Fibroblast of peridontal ligament (primary cell): ENCODE measurements at regions not wholly inside any gene's neighbourhood (a gene's known extent, or its start where the extent isn't known, plus 50 kb on each side); places are given as distances from the start of the nearest gene placed in this dataset.
"Not testable (repeated sequence)": the region's sequence is repeated elsewhere in the genome, so short reads cannot be mapped to it uniquely, and the experiment has no call there.

Experiments used
- DNase-seq: peaks from one replicate; pipeline ENCODE4 v3.0.0-alpha.2; 2010; ENCODE audit errors: extremely low read depth

DNA sequence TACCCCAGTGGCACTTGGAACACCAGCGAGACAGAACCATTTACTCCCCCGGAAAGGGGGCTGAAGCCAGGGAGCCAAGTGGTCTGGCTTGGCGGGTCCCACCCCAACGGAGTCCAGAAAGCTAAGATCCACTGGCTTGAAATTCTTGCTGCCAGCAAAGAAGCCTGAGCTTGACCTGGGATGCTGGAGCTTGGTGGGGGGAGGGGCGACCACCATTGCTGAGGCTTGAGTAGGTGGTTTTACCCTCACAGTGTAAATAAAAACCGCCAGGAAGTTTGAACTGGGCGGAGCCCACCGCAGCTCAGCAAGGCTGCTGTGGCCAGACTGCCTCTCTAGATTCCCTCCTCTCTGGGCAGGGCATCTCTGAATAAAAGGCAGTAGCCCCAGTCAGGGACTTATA lies 62.8 kb downstream of the RPS24 start:
- DNase-seq: not testable (repeated sequence)

DNA sequence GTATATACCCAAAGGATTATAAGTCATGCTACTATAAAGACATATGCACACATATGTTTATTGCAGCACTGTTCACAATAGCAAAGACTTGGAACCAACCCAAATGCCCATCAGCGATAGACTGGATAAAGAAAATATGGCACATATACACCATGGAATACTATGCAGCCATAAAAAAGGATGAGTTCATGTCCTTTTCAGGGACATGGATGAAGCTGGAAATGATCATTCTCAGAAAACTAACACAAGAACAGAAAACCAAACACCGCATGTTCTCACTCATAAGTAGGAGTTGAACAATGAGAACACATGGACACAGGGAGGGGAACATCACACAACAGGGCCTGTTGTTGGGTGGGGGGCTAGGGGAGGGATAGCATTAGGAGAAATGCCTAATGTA lies 68.9 kb downstream of the RPS24 start:
- DNase-seq: not testable (repeated sequence)

DNA sequence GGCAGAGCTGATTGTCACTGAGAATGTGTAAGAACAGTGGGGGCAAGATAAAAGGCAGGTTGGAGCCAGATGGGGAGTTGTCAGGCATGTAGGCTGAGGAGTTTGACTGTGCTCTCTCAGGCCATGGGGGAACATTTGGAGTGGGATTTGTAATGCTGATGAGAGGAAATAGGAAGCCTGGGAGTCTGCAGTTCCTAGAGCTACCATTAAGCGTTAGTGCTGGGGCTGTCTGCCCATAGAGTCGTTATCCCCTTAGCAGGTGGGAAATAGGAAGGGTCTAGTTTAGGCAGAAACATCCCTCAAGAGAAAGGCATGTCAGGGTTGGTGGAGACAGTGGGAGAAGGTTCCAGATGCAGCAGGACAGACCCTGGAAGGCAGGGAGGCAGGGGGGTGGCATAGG lies 75.5 kb downstream of the RPS24 start:
- no peak for DNase-seq

DNA sequence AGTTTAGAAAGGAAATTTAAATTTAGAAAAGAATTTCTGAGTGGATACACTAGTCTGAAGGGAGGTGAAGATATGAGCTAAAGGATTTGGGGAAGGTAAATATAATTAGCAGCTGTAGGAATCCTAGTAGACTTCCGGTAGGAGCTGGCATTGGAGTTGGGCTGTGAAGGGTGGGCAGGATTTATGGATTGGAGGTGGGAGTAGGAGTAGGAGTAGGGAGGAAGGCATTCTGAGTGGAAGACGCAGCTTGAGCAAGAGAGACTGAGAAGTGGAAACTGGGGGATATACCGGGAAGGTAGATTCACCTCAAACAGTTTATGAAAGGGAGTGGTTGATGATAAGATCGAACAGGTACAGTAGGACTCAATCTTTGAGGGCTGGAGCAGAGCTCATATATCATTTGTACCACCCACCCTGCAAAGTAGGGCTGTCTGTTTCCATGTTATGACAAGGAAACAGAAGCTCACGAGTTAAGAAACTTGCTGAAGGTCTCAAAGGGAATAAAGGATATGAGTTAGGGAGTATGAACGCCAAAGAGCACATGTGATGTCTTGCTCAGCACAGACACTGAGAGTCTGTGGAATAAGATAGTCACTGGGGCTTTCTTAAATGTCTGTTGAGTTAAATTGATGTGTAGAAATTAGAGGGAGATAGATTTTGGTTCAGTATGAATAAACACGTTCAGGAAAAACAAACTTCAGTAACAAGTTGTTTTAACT lies 81.6 kb downstream of the RPS24 start:
- peak; percentile 8 for DNase-seq

- no peak for DNase-seq
Measured at GRCh38 chr10:78116361-78116760, 82.7 kb downstream of the RPS24 start.

DNA sequence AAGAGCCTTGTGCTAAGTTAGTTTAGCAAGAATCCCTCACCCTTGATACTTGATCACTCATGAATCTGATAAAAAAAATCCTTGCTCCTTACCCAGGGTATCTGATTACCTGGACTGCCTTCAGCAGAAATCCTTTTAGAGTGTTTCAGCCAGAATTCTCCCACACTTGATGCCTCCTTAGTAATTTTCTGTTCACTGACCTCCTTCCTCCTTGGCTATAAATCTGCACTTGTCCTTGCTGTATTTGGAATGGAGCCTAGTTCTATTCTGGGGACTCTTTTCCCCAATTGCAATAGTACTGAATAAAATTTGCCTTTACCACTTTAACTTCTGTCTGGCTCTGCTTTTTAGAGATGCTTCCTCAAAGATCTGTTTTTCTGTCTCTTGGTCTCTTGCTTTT lies 84.9 kb downstream of the RPS24 start:
- no peak for DNase-seq

DNA sequence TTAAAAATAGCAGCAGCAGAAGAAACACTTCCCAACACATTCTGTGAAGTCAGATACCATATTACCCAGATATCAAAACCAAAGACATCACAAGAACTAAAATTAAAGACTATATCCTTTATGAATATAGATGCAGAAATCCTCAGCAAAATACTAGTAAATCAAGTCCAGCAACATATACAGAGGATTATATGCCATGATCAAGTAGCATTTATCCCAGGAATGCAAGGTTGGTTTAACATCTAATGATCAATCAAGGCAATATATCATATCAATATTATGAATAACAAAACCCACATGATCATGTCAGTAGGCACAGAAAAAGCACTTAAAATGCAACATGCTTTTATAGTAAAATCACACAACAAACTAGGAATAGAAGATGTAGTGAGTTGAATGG lies 88.1 kb downstream of the RPS24 start:
- no peak for DNase-seq

- DNase-seq: no peak
Measured at GRCh38 chr10:78124167-78124566, 90.5 kb downstream of the RPS24 start.

DNA sequence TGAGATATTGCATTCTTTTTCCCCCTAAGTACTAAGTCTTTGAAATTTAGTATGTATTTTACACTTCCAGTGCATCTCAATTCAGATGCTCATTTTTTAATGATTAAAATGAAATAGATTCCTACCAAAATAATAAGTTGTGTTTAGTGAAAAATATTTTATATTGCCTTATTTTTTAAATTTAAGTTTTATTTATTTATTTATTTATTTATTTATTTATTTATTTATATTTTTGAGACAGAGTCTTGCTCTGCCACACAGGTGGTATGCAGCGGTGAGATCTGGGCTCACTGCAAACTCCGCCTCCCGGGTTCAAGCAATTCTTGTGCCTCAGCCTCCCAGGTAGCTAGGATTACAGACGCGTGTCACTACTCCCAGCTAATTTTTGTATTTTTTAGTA lies 95.5 kb downstream of the RPS24 start:
- DNase-seq: no peak

GRCh38 chr10:78130966-78131710 lies 97.5 kb downstream of the RPS24 start:
- DNase-seq: no peak

DNA sequence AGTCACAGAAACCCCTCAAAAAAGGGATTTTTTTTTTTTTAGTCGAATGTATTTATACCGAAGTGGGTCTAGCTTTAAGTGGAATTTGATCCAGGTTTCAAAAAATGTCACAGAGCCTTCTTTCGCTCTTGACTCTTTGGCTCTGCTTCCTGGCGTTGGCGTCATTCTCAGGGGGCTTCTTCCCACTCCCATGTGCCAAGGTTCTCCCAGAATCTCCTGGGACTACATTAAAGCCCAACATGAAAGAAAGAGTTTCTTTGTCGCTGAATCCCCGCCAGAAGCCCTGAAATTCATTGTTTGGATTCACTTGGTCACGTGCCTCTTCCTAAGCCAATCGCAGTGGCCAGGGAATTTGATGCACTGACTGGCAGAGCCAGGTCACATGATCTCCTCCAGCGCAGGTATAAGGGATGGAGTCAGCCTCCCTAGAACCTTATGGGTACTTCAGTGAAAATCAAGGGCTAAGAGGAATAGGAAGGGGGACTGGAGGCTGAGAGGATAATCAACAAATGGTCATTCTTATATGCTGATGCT lies 101.2 kb downstream of the RPS24 start:
- DNase-seq: no peak

DNA sequence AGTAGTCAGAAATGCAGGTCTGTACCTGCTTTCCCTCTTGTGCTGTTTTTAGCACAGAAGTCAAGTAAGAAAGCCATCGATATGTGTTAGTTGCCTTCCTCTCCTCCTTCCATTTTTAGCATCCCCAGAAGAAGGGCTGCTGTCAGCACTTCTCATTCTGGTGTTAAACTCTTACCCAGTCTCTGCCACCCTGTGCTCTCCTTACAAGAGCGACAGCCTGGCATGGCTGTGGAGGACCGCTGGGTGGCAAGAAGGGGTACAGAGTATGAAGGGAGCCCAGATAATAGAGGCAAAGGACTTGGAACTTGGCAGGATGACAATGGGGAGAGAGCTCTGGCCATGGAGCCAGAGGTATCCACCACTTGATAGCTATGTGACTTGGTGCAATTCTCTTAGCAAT lies 103.5 kb downstream of the RPS24 start:
- DNase-seq: no peak

DNA sequence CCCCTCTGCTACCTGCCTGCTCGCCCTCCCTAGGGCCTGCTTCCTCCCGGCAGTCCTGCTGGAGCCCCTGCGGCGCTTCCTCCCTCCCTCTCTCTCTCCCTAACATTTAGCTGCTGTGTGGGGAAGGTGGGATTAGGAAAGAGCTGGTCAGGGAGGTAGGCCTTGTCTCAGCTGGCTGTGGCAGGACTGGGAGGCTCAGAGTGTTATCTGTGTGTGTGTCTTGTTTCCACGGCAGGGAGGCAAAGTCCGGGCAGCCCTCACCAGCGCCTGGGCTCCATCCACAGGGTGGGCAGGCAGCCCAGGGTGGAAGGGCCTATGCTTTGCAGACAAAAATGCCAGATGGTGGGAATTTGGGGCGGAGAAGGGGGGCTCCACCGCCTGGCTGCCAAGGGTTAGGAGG lies 105.7 kb downstream of the RPS24 start:
- DNase-seq: no peak

GRCh38 chr10:78140066-78140630 lies 106.5 kb downstream of the RPS24 start:
- DNase-seq: no peak

DNA sequence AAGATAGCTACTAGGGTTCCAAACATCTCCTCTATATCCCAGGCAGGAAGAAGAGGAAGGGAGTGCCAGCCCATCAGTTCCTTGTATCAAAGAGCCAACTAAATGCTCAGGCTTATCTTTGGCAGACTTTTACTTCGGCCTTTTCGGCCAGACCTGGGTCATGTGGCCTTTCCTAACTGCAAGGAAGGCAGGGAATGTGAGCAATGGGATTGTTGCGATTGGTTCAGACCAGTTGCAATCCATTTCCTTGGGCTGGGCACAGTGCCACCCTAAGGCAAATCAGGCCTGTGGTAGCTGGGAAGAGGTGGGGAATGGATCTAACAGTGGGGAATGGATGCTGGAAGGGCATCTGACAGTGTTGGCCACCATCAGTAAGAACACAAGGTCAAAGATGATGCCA lies 109.9 kb downstream of the RPS24 start:
- DNase-seq: no peak

GRCh38 chr10:78146200-78146599 lies 112.5 kb downstream of the RPS24 start:
- no peak for DNase-seq

DNA sequence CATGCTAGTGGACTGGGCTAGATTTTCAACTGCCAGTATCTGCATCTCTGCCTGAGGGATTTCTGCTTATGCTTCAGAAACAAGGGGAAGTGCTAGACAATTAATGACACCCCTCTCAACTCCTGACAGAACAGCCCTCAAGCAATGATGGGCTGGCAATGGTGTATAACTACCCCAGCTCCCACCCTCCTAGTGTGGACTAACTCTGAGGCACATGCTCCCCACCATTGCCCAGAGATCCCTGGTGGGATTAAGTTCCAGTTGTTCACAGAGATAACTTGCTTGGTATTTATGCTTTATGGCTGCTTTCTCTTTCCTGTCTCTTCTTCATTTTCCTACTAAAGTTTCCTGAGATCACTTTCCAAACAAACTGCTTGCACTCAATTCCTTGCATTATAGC lies 113.5 kb downstream of the RPS24 start:
- DNase-seq: no peak

- no peak for DNase-seq
Measured at GRCh38 chr10:78148216-78148960, 114.7 kb downstream of the RPS24 start.

GRCh38 chr10:78148961-78149612 lies 115.4 kb downstream of the RPS24 start:
- DNase-seq: peak; percentile 34

GRCh38 chr10:78150756-78151155 lies 117.1 kb downstream of the RPS24 start:
- DNase-seq: no peak

GRCh38 chr10:78155722-78156121 lies 122.1 kb downstream of the RPS24 start:
- no peak for DNase-seq

GRCh38 chr10:78160591-78160990 lies 126.9 kb downstream of the RPS24 start:
- DNase-seq: no peak
